ENCODE measurements at regions not wholly inside any gene's neighbourhood (a gene's known extent, or its start where the extent isn't known, plus 50 kb on each side); places are given as distances from the start of the nearest gene placed in this dataset.
"Not testable (repeated sequence)": the region's sequence is repeated elsewhere in the genome, so short reads cannot be mapped to it uniquely, and the experiment has no call there.

DNA sequence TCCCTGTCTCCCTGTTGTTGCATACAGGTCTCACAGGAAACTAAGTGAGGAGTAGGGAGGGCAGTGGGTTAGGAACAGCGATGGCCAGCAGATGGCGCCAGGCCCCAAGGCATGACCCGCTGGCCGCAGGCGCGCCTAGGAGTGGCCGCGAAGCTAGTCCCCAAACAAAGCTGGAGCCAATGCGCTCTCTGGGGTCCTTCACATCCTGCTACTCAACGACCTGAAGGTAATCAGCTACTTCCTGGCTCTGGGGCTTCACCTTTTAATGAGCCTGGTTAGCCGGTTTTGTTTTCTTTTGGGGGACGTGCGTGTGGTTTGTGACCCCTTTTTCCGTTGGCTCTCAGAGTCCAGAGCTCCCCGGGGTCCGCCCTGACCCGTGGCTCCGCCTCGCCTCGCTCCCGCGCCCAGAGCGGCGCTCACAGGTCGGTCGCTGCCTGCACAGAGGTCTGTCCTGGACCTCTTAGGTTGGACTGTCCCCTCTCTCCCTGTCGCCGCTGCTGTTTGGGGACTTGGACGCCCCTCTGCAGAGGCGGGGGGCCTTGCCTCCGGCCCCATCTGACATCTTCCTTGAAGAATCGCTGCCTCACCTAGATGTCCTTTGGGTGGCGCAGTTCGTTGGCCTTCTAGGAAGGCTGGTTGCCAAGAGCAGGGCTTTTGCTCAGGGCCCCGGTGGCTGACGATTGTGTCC, 62.2 kb upstream of the GTF3A start:
- dilution Hi-C loops (cut with MboI; ENCODE audit: extremely low pct_ligation_motif_present, low sequenced_read_pairs) (no loop called here), intact Hi-C loops (cut with micrococcal nuclease) (loop anchor here (1.0 to 10.0 kb wide), 4 partner anchors 90 to 622 kb away; partner anchors contain the start of gene RASL11A)
- Histone ChIP-seq H3K9me1 (replicated peaks; ENCODE audit: control insufficient read depth, extremely low read depth, insufficient read depth, low read length) (no peaks in the 10 kb centered on the region), H4K20me1 (replicated peaks; ENCODE audit: control insufficient read depth, extremely low read depth, insufficient read depth, low read length) (no peaks in the 10 kb centered on the region), H3K36me3 (ENCODE audit: control insufficient read depth in 2 of 2, extremely low read depth in 1 of 2, insufficient read depth in 2 of 2, low read length in 2 of 2) (no peaks in the 10 kb centered on the region), H3K9ac (replicated peaks; ENCODE audit: extremely low read depth, insufficient read depth, low read length) (no peak overlapping the region), H3K4me3 (replicated peaks in 1 of 3; ENCODE audit: insufficient read depth in 1 of 3, low read depth in 1 of 3, low read length in 3 of 3) (peak overlapping the region in 2 of 3 experiments; percentile 12 to 29), H3K4me1 (ENCODE audit: control insufficient read depth, extremely low read depth, insufficient read depth, low read length) (no peaks in the 10 kb centered on the region), H3K79me2 (ENCODE audit: control insufficient read depth, insufficient read depth, low read length) (no peaks in the 10 kb centered on the region), H3K27me3 (ENCODE audit: control insufficient read depth in 2 of 2, insufficient read depth in 2 of 2, low read length in 2 of 2) (peaks cover 6 to 19% of the 10 kb centered on the region in 2 experiments), H3K4me2 (ENCODE audit: insufficient read depth, low read length) (peak overlapping the region; percentile 64), H3K27ac (ENCODE audit: insufficient read depth, low read depth, low read length) (no peak overlapping the region), H2AFZ (ENCODE audit: low read depth, low read length) (peak overlapping the region; percentile 65), H3K9me3 (replicated peaks; ENCODE audit: control insufficient read depth, insufficient read depth, low read length) (no peaks in the 10 kb centered on the region)
- BruUV-seq (replicated peaks): no TSS peak
- no peak for TF ChIP-seq JUN (IDR thresholded peaks at IDR 0.05; ENCODE audit: borderline replicate concordance, insufficient read depth, insufficient read length, low read depth)
- TF ChIP-seq CTCF (IDR thresholded peaks at IDR 0.05; ENCODE audit: extremely low read depth in 1 of 2, insufficient read depth in 1 of 2, low read depth in 1 of 2, low read length in 2 of 2): peak; percentile 93 to 99
- CTCF ChIA-PET: interaction anchor here (0.6 to 11.5 kb wide), 60 partner anchors 12 to 1999 kb away, joined by 3 to 343 read pairs (median 5); partner anchors contain the start of genes GTF3A, MTIF3, RASL11A and URAD
- FAIRE-seq (peak; percentile 92), DNase-seq (ENCODE audit: low read depth, low spot score) (peak; percentile 70)
- POLR2A ChIA-PET: no interaction called here

DNA sequence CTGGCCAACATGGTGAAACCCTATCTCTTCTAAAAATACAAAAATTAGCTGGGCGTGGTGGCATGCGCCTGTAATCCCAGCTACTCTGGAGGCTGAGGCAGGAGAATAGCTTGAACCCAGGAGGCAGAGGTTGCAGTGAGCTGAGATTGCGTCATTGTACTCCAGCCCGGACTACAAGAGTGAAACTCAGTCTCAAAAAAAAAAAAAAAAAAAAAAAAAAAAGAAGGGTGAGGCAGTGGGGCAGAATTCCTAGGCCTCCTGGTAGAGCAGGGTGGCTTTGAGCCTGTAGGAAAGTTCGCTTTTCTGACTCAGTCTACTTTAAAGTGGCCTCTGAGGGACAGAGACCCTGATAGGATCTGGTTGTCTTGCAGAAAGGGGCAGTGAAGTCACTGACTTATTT, 60.8 kb upstream of the GTF3A start:
- peaks cover 6 to 17% of the 10 kb centered on the region in 2 experiments for H3K27me3 ChIP-seq (ENCODE audit: control insufficient read depth in 2 of 2, insufficient read depth in 2 of 2, low read length in 2 of 2)
- FAIRE-seq; H3K4me3 ChIP-seq (replicated peaks in 1 of 3; ENCODE audit: insufficient read depth in 1 of 3, low read depth in 1 of 3, low read length in 3 of 3); H3K4me2 ChIP-seq (ENCODE audit: insufficient read depth, low read length); POLR2A ChIA-PET; H3K79me2 ChIP-seq (ENCODE audit: control insufficient read depth, insufficient read depth, low read length); H3K9me3 ChIP-seq (replicated peaks; ENCODE audit: control insufficient read depth, insufficient read depth, low read length); BruUV-seq (replicated peaks); H3K36me3 ChIP-seq (ENCODE audit: control insufficient read depth in 2 of 2, extremely low read depth in 1 of 2, insufficient read depth in 2 of 2, low read length in 2 of 2); H3K27ac ChIP-seq (ENCODE audit: insufficient read depth, low read depth, low read length); H2AFZ ChIP-seq (ENCODE audit: low read depth, low read length); H3K9me1 ChIP-seq (replicated peaks; ENCODE audit: control insufficient read depth, extremely low read depth, insufficient read depth, low read length); DNase-seq (ENCODE audit: low read depth, low spot score); H4K20me1 ChIP-seq (replicated peaks; ENCODE audit: control insufficient read depth, extremely low read depth, insufficient read depth, low read length); H3K9ac ChIP-seq (replicated peaks; ENCODE audit: extremely low read depth, insufficient read depth, low read length); dilution Hi-C loops (cut with MboI; ENCODE audit: extremely low pct_ligation_motif_present, low sequenced_read_pairs); H3K4me1 ChIP-seq (ENCODE audit: control insufficient read depth, extremely low read depth, insufficient read depth, low read length): not testable (repeated sequence)
- intact Hi-C loops (cut with micrococcal nuclease): loop anchor here (5.0 to 10.0 kb wide), 2 partner anchors 91 to 591 kb away; partner anchors contain the start of gene RASL11A
- CTCF ChIA-PET: interaction anchor here (2.8 to 5.6 kb wide), 2 partner anchors 11 to 622 kb away, joined by 51 to 128 read pairs; partner anchors contain the start of gene URAD

Data from endothelial cell of umbilical vein (primary cell).